ENCODE measurements at regions not wholly inside any gene's neighbourhood (a gene's known extent, or its start where the extent isn't known, plus 50 kb on each side); places are given as distances from the start of the nearest gene placed in this dataset.
A peak's percentile ranks its signal among the peaks of the same experiment; 100 is the strongest.
"Not testable (repeated sequence)": the region's sequence is repeated elsewhere in the genome, so short reads cannot be mapped to it uniquely, and the experiment has no call there.

DNA sequence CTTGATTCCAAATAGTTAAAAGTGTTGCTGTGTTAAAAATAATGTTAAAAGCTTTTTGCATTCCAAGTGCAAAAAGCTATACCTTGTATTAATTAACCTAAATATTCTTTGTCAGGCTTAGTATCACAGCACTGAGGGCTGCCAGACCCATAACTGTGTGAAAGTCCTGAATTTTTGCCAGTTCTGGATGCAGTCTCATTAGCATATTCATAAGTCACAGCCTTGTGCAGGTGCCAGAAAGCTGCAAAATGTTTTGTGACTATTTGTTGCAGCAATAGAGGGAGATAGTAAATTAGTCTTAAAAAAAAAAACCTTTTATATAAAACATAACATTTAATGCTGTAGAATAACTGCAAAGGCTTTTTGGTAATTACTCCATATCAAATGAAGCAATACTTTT is 56.6 kb downstream of the SLITRK1 start:
- no peak for DNase-seq (ENCODE audit: low spot score)

DNA sequence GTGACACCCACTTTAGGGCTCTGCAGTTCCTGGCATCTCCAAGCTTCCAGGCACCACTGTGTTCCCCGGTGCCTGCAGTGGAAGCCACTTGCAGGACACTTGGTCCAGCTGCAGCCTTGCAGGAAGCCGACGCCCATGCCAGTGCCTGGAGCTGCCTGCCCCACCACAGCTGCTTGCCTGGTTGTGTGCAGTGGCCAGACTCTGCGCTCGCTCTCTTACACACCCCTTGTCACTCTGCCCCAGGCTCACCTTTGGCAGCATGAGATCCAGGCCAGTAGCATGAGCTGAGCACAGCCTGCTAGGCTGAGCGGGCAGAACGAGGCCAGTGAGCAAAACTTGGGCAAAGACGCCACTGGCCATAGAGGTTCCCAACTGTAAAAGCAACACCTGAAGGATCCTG is 57.7 kb downstream of the SLITRK1 start:
- DNase-seq (ENCODE audit: low spot score), result no peak

DNA sequence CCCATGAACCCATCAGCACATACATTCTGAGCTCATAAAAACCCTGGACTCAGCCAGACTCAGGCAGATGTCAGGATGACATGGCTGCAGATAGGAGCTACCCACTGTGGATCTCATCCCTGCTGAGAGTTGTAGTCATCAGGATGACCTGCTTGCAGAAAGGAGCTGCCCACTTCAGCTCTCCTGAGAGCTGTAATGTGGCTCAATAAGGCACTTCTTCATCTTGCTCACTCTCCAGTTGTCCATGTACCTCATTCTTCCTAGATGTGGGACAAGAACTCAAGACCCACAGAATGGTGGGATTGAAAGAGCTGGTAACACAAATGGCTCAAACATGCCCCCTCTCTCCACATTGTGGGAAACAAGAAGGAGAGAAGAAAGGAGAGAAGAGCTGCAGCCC is 58.2 kb downstream of the SLITRK1 start:
- DNase-seq (ENCODE audit: low spot score), result no peak

DNA sequence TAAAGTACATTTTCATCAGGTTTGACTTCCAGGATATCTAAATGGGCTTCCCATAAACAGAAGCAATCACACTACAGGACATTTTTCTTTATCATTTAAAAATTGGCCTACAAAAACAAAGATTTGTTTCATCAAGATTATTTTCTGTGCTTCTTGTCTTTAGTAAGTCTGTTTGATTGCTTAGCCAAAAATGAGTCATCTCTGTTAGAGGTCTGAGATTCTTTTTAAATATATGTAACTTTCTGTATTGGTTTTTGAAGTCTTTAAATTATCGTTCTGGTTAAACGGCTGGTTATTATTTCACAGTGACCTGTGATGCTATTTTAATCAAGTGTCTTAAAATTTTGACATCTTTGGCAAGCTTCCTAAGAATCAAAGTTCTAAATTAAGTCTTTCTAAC is 62.7 kb downstream of the SLITRK1 start:
- no peak for DNase-seq (ENCODE audit: low spot score)

DNA sequence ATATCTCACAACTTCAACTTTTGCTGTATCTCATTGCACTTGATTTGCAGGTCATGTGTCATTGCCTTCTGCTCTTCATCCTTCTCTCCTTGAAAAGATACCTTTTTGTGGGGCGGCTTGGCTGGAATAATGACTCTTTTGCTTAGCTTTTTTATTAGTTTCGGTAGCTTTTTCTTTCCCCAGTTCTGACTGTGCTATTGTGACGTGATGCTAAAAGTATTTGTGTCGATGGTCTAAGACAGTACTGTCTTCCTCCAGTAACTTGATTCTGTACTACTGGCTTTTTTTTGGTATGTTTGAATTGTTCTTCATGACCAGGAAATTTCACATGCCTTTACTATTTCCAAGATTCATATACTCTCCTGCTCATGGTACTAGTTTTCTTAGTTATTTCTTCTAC is 63.1 kb downstream of the SLITRK1 start:
- DNase-seq (ENCODE audit: low spot score), result no peak

DNA sequence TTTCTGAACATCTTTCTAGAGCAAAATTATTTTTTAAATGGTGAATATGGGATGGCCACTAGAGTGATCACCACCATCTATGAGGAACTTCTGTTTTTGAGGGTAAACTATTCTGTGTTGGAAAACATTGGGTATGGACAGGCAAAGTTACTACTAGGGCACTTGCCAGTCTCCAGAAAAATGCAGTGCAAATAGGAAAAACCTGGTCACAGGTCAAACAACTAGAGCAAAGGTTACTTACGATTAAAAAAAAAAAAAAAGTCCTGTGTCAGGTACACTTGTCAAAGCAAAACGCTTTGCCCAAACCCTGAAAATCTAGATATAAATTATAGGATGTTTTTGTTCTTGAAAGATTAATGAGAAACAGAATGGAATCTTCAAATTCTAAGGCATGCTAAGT is 66.2 kb downstream of the SLITRK1 start:
- no peak for DNase-seq (ENCODE audit: low spot score)

DNA sequence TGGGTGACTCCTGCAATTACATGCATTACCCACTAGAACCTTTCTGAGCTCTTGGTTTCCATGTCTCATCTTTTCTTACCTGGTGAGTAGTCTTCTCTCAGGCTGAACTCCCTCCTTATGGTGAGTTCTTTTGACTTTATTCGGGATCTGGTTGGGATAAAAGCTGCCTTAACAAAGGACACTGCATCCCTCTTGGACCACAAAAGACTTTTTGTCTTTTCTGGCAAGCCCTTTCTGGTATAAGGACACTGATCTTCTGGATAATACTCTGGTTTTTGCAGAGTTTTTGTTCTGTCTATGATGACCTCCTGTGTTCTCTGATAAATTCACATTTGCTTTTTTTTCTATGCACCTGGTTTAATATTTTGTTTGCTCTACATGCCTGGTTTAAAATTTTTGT is 66.7 kb downstream of the SLITRK1 start:
- DNase-seq (ENCODE audit: low spot score), result no peak

DNA sequence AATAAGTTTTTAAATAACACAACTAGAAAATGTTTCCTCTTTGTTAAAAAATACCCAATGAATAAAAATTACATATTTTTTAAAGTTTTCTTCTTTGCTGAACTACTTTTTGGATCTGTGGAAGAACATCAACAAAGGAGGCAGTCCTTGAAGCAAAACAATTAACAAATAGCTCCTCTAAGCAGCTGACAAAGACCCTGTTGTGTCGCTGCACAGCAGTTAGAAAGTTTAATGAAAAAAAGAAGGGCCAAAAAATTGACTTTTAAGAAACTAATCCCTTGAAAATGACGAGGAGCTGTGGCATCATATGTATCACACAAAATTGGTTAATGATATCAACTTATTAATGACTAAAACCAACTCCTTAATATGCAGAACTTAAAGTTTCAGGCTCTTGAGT is 72.1 kb downstream of the SLITRK1 start:
- DNase-seq (ENCODE audit: low spot score), result no peak

DNA sequence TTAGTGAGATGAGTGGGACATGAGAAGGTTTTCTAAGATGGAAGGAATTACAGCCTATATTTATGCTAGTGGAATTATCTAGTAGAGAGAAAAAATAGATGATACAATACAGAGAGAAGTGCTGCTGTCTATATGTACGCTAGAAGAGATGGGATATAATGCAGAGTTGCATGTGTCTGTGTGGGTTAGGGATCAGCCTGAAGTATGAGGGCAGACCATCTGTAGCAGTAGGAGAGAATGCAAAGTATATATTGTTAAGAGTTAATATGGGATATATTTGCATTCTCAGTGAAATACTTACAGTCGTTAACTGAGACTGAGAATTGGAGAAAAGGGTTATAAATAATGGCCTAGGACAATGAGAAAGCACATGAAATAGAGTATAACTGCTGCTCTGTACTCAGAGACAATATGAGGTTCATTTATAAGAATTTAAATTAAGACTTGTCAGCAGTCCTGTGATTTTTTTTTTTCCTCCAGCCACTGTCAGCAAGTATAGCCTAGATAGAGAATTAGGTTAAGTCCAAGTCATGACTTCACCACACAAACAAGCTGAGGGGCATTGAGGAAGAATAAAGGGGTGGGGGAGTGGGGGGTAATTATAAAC is 77.8 kb downstream of the SLITRK1 start:
- DNase-seq (ENCODE audit: low spot score), result no peak

DNA sequence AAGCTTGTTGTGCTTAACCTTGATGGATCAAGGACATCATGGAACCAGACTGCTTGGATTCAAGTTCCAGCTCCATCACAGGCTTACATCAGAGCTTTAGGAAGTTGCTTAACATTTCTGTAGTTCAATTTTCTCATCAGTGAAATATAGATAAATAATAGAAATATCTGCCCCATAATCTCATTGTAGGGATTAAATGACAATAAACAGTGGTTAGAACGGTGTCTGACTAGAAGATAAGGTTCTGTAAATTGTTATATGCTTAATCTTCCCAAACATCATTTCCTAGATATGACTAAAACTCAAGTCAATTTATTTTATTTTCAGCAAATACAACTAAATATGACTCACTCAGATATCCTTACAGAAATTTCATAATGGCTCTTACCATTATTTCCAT is 83.5 kb downstream of the SLITRK1 start:
- no peak for DNase-seq (ENCODE audit: low spot score)

DNA sequence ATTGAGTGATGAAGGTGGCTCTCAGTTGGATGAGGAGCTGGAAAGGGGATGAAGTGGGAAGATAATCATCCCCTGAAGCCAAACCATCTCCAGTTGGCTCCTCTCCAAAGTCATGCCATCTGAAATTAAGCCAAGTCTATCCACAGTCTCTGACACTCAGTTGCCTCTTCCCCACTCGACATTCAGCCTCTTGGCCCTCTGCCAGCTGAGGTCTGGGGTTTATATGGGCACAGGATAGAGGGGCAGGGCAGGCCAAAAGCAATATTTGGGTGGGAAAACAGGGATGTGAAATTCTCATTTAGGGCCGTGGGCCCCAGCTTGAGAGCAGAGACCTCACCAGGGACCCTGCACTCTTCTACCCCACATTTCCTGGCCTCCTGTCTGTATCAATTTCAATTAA is 85.9 kb downstream of the SLITRK1 start:
- DNase-seq (ENCODE audit: low spot score), result no peak

DNA sequence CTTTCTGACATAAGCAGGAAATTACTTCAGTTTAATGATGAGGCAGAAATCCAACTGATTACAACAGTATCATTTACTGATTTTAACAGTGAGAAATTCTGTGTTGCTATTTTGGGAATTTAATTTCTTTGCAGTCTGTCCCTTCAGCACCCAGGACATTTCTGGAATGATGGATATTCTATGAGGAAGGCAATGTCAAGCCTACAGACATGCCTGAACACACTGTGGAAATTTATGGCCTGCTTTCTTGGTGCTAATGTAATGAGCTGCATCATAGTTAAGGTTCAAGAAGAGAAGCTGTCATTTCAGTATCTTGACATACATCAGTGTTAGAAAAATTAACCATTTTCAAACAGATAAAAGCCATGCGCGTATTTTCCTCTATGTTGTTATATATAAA is 87.7 kb downstream of the SLITRK1 start:
- no peak for DNase-seq (ENCODE audit: low spot score)

DNA sequence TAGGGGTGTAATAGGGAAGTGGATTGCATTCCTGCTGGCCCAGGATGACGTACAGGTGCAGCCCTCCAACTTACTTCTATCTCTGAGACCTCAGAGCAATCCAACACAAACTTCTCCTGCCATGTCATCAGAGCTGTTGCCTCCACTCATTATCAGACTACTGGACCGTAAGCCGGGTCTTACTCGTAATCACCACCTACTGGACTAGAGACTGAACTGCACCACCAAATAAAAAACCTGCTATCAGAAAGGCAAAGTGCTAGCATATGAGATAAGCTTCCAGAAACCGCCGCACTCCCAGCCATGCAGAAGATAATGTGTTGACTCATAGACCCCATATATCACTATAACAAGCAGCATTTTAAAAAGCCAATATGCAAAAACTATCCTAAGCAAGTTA is 102.0 kb downstream of the SLITRK1 start:
- DNase-seq (ENCODE audit: low spot score), result peak; percentile 10

DNA sequence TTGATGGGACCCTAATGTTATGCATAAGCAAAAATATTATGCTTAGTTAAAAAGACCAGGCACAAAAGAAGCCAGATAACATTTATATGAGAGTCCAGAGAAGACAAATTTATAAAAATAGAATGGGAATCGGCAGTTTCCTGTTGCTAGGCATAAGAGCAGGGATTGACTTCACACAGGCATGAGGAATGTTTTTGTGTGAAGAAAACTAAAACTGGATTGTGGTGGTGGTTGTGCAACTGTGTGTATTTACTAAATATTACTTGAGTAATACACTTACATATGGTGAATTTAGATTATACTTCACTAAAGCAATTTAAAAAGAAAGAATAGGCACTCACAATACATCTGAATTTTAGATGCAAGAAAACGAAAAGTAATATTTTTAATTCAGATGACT is 108.3 kb downstream of the SLITRK1 start:
- no peak for DNase-seq (ENCODE audit: low spot score)

DNA sequence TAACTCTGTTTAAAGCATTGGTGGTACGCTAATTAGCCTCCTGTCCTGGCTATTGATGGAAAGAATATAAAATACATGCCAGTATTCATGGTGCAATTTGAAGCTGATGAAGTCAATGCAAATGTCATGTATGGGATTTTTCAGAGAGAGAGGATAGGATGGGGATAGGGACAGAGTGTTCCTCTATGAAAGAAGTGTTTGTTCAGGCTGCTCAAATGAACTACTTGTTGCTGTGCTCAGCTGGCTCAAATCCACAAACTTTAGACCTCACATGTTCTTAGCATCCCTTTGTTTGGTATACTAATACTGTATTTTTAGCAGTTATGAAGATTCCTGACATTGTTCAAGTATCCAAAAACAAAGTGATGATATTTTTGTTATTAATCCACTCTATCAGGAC is 116.5 kb downstream of the SLITRK1 start:
- DNase-seq (ENCODE audit: low spot score), result no peak

DNA sequence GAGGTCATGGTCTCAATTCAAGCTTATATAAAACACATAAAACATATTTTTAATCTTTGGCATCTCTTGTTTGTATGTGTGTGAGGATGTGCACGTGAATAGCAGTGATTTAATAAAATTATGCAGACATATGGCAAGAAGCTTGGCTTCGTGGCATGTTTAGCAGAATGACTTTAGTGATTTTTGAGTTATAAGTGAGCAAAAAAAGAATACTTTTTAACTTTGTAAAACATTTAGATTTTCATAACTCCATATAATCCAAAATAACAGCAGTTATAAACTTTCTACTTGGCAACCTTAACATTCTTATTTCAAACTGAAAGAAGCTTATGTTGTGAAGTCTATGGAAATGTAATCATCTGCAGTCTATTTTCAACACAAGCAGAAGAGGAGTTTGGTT is 120.6 kb downstream of the SLITRK1 start:
- no peak for DNase-seq (ENCODE audit: low spot score)

DNA sequence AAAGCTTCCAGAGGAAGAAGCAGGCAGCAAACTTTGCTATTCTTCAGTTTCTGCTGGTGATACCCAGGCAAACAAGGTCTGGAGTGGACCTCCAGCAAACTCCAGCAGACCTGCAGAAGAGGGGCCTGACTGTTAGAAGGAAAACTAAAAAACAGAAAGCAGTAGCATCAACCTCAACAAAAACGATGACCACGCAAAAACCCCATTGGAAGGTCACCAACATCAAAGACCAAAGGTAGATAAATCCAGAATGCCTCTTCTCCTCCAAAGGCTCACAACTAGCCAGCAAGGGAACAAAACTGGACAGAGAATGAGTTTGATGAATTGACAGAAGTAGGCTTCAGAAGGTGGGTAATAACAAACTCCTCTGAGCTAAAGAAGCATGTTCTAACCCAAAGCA is 127.1 kb downstream of the SLITRK1 start:
- DNase-seq (ENCODE audit: low spot score), result not testable (repeated sequence)

DNA sequence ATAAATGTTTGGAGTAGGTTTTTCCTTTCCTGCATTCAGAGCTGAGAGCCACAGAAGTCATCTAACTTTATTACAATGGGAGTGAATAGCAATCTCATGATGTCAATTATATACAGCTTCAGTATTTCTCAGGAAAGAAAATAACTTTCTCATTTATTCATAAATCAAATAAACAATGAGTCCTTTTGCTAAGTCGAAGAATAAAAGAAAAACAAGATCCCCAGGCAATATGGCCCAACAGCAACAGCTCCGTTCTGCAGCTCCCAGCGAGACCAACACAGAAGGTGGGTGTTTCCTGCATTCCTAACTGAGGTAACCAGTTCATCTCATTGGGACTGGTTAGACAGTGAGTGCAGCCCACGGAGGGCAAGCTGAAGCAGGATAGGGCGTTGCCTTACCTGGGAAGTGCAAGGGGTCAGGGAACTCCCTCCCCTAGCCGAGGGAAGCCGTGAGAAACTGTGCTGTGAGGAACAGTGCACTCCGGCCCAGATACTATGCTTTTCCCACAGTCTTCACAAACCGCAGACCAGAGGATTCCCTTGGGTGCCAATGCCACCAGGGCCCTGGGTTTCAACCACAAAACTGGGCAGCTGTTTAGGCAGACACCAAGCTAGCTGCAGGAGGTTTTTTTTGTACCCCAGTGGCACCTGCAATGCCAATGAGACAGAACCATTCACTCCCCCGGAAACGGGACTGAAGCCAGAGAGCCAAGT is 128.2 kb downstream of the SLITRK1 start:
- no peak for DNase-seq (ENCODE audit: low spot score)

DNA sequence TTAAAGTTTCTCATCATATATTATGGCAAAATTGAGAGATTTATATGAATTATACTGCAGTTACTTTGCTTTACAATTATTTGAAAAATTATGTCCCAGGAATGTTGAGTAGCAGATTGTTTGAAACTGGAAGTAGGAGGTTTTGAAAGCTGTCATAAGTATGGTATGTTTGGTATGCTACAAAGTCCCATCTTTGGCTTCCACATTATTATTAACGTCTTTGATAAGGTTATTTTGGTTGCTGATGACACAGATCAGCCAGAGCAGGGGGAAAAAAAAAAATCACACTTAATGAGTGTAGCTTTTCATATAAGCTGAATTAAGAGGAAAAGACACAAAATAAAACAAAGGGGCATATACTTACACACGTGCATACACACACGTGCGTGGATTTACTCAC is 130.1 kb downstream of the SLITRK1 start:
- no peak for DNase-seq (ENCODE audit: low spot score)

DNA sequence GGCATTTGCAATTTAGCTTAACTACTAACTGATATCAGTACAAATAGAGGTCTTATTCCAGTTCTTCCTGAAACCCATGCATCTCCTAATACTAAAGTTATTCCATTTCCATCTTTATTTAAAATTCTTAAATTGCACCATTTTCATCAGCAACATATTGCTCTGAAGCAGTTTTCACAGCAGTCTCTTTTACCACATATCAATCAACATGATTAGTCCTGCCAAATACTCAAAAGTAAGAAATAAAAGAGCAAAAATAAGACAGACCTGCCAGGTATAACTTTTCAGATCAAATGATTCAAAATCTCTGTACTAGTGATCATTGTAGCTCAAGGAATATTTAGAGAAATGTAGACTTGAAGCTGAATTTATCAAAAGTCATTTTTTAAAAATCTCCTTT is 141.7 kb downstream of the SLITRK1 start:
- DNase-seq (ENCODE audit: low spot score), result no peak

DNA sequence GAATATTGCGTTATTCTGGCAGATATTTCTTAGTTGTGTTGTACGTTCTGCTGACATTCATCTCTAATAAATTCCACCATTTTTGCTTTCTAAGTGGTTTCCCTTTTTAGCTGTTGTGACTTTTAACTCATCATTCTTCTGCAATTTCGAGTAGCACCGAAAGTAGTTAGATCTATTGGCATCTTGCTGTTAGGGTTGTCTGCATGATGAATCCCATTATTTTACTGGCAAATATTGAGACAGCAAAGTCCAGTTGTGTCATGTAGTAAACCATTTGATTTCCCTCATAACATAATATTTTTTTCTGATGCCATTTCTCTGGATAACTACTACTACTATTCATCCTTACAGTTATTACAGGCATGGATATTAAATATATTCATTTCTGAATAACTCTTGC is 143.9 kb downstream of the SLITRK1 start:
- DNase-seq (ENCODE audit: low spot score), result no peak

DNA sequence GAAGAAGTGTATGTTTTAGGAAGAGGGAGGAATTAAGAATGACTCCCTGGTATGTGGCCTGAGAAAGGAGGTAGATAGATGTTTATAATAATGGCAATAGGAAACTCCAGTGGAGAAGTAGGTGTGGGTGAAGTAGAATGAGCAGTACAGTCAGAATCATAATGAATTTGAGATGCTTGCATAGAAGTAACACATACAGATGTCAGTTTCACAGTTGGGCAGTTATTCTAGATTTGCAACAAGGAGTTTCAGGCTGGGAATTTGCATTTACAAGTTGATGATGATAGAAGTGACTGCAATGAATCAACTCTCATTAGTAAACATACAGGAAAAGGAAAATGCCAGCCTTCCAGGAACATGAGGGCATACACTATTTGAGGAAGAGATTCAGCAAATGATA is 149.0 kb downstream of the SLITRK1 start:
- no peak for DNase-seq (ENCODE audit: low spot score)

DNA sequence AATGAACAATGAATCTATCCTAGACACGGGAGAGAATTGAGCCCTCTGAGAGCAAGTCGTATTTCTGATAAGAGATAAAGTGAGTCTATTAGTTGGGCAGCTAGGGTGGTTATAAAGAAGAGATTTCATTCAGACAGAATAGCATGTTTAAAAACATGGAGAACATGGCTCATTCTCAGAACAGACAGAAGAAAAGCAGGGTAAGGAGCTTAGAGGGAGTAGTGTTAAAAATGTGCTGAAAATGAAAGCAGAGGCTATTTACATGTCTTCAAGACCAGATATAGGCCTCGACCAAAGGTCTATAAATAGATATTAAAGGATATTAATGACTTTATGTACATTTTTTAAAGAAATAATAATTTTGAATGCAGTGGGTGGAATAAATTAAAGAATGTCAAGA is 149.5 kb downstream of the SLITRK1 start:
- DNase-seq (ENCODE audit: low spot score), result no peak

DNA sequence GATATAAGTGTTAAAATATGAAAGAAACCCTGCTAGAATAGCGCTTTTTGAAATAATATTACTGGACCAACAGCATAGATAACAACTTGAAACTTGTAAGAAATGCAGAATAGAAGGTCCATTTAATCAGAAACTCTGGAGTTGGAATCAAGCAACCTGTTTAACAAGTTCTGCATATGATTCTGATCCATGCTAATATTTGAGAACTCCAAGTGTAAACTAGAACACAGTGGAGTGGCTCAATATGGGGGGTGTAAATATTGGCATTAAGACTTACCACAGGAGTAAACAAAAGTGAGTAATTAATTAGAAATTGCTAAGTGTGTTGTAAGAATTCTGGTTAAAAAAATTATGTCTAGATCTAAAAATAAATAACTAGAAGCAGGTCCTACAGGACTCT is 151.2 kb downstream of the SLITRK1 start:
- DNase-seq (ENCODE audit: low spot score), result no peak

All from activated CD4-positive, alpha-beta T cell treated with anti-CD3 and anti-CD28 coated beads, Interleukin-2, Interleukin-4, amounts not matched to agents 100 ng/mL and 50 ng/mL, durations not matched to agents 16 hours and 8 hours (primary cell).